ENCODE measurements at regions not wholly inside any gene's neighbourhood (a gene's known extent, or its start where the extent isn't known, plus 50 kb on each side); places are given as distances from the start of the nearest gene placed in this dataset.

- Histone ChIP-seq H3K36me3 (no peaks in the 10 kb centered on the region), H3K27ac (no peak overlapping the region), H3K4me3 (no peak overlapping the region), H3K4me1 (no peaks in the 10 kb centered on the region), H3K27me3 (no peaks in the 10 kb centered on the region), H3K9me3 (no peaks in the 10 kb centered on the region)
- DNase-seq (ENCODE audit: low spot score in 2 of 2), result no peak
- WGBS, result 45% methylated on average over 1 of the region's 1 CpG
- no peak for TF ChIP-seq POLR2AphosphoS5 (IDR thresholded peaks at IDR 0.05)
Observed at GRCh38 chr4:182179105-182179504, 64.1 kb upstream of the TENM3 start.

- Histone ChIP-seq H3K4me3 (no peak overlapping the region), H3K36me3 (no peaks in the 10 kb centered on the region), H3K27me3 (no peaks in the 10 kb centered on the region), H3K4me1 (no peaks in the 10 kb centered on the region), H3K27ac (no peak overlapping the region), H3K9me3 (no peaks in the 10 kb centered on the region)
- 81% methylated on average over 1 of the region's 1 CpG for WGBS
- DNase-seq (ENCODE audit: low spot score in 2 of 2), result no peak
- no peak for TF ChIP-seq POLR2A (IDR thresholded peaks at IDR 0.05)
Observed at GRCh38 chr4:182179751-182180150, 63.5 kb upstream of the TENM3 start.

GRCh38 chr4:182185491-182185890 is 57.7 kb upstream of the TENM3 start:
- WGBS, result 79% methylated on average over 6 of the region's 6 CpGs
- Histone ChIP-seq H3K4me1 (no peaks in the 10 kb centered on the region), H3K27ac (no peak overlapping the region), H3K9me3 (no peaks in the 10 kb centered on the region), H3K36me3 (no peaks in the 10 kb centered on the region), H3K4me3 (no peak overlapping the region), H3K27me3 (no peaks in the 10 kb centered on the region)
- TF ChIP-seq EP300 (IDR thresholded peaks at IDR 0.05) (no peak), POLR2A (IDR thresholded peaks at IDR 0.05) (no peak), POLR2AphosphoS5 (IDR thresholded peaks at IDR 0.05) (no peak), CTCF (IDR thresholded peaks at IDR 0.05) (no peak)
- no peak for DNase-seq (ENCODE audit: low spot score in 2 of 2)

- no peak overlapping the region for H3K27ac ChIP-seq
- no peaks in the 10 kb centered on the region for H3K36me3 ChIP-seq
- no peak overlapping the region for H3K4me3 ChIP-seq
- no peaks in the 10 kb centered on the region for H3K9me3 ChIP-seq
- no peaks in the 10 kb centered on the region for H3K4me1 ChIP-seq
- TF ChIP-seq CTCF (IDR thresholded peaks at IDR 0.05) (no peak), EP300 (IDR thresholded peaks at IDR 0.05) (no peak), POLR2A (IDR thresholded peaks at IDR 0.05) (no peak), POLR2AphosphoS5 (IDR thresholded peaks at IDR 0.05) (no peak)
- 12% methylated on average over 2 of the region's 2 CpGs for WGBS
- no peak for DNase-seq (ENCODE audit: low spot score in 2 of 2)
- H3K27me3 ChIP-seq, result no peaks in the 10 kb centered on the region
Observed at GRCh38 chr4:182187674-182188073, 55.5 kb upstream of the TENM3 start.

GRCh38 chr4:182188622-182189021 is 54.6 kb upstream of the TENM3 start:
- Histone ChIP-seq H3K36me3 (no peaks in the 10 kb centered on the region), H3K4me1 (no peaks in the 10 kb centered on the region), H3K9me3 (no peaks in the 10 kb centered on the region), H3K27ac (no peak overlapping the region), H3K4me3 (no peak overlapping the region), H3K27me3 (no peaks in the 10 kb centered on the region)
- WGBS, result 77% methylated on average over 3 of the region's 3 CpGs
- TF ChIP-seq POLR2A (IDR thresholded peaks at IDR 0.05), result no peak
- no peak for TF ChIP-seq POLR2AphosphoS5 (IDR thresholded peaks at IDR 0.05)
- TF ChIP-seq EP300 (IDR thresholded peaks at IDR 0.05), result no peak
- no peak for TF ChIP-seq CTCF (IDR thresholded peaks at IDR 0.05)
- no peak for DNase-seq (ENCODE audit: low spot score in 2 of 2)

GRCh38 chr4:182189103-182189878 is 53.9 kb upstream of the TENM3 start:
- Histone ChIP-seq H3K4me1 (no peaks in the 10 kb centered on the region), H3K27me3 (no peaks in the 10 kb centered on the region), H3K36me3 (no peaks in the 10 kb centered on the region), H3K9me3 (no peaks in the 10 kb centered on the region), H3K4me3 (no peak overlapping the region), H3K27ac (peak overlapping the region; percentile 8)
- WGBS, result 49% methylated on average over 8 of the region's 8 CpGs
- no peak for TF ChIP-seq CTCF (IDR thresholded peaks at IDR 0.05)
- no peak for DNase-seq (ENCODE audit: low spot score in 2 of 2)
